Fibroblast of pulmonary artery (primary cell): ENCODE measurements at regions not wholly inside any gene's neighbourhood (a gene's known extent, or its start where the extent isn't known, plus 50 kb on each side); places are given as distances from the start of the nearest gene placed in this dataset.
"Not testable (repeated sequence)": the region's sequence is repeated elsewhere in the genome, so short reads cannot be mapped to it uniquely, and the experiment has no call there.

Experiments used
- DNase-seq: peaks from one replicate; pipeline ENCODE4 v3.0.0-alpha.2; 2010; ENCODE audit warnings: low read depth
- H3K4me3 ChIP-seq: replicated peaks from 2 replicates; pipeline ENCODE4 v1.5.1; 2011; ENCODE audit warnings: low read depth, mild to moderate bottlenecking, control low read depth, low read length, moderate library complexity
- CTCF ChIP-seq: IDR thresholded peaks from 2 replicates; pipeline ENCODE4 v1.5.1; 2011; ENCODE audit warnings: mild to moderate bottlenecking, control low read depth, low read length, inconsistent platforms; ENCODE audit errors: missing control alignments

- not testable (repeated sequence) for DNase-seq, H3K4me3 ChIP-seq
Observed at GRCh38 chrX:149420566-149420965, 84.5 kb downstream of the IDS start.

GRCh38 chrX:149398027-149398426 is 107.1 kb downstream of the IDS start:
- TF ChIP-seq CTCF, result no peak
- no peak overlapping the region for H3K4me3 ChIP-seq
- DNase-seq, result no peak

- DNase-seq, result no peak
- no peak overlapping the region for H3K4me3 ChIP-seq
- no peak for TF ChIP-seq CTCF
Observed at GRCh38 chrX:149392921-149393320, 112.2 kb downstream of the IDS start.

- H3K4me3 ChIP-seq, result no peak overlapping the region
- no peak for DNase-seq
- TF ChIP-seq CTCF, result no peak
Observed at GRCh38 chrX:149383852-149384251, 121.3 kb downstream of the IDS start.

- H3K4me3 ChIP-seq, result no peak overlapping the region
- TF ChIP-seq CTCF, result no peak
- no peak for DNase-seq
Observed at GRCh38 chrX:149374751-149375150, 130.4 kb downstream of the IDS start.

GRCh38 chrX:149372866-149373265 is 132.2 kb downstream of the IDS start:
- DNase-seq, result no peak
- no peak overlapping the region for H3K4me3 ChIP-seq
- no peak for TF ChIP-seq CTCF

- no peak for DNase-seq
- no peak overlapping the region for H3K4me3 ChIP-seq
- TF ChIP-seq CTCF, result no peak
Observed at GRCh38 chrX:149371986-149372385, 133.1 kb downstream of the IDS start.

GRCh38 chrX:149370097-149370496 is 135.0 kb downstream of the IDS start:
- no peak overlapping the region for H3K4me3 ChIP-seq
- DNase-seq, result no peak
- TF ChIP-seq CTCF, result no peak
